WTC11 (cell line): ENCODE measurements at regions not wholly inside any gene's neighbourhood (a gene's known extent, or its start where the extent isn't known, plus 50 kb on each side); places are given as distances from the start of the nearest gene placed in this dataset.

ENCODE experiments used
- NFE2L1 ChIP-seq: sonication (generic); formaldehyde crosslinking; IDR thresholded peaks from 2 replicates; pipeline ENCODE4 v1.8.1; 2023; ENCODE audit warnings: missing genetic modification reagents
- ZNF423 ChIP-seq: fragments of 250-450 bp; sonication (Bioruptor Pico); IDR thresholded peaks from 2 replicates; pipeline ENCODE4 v2.1.2; 2022; ENCODE audit warnings: mild to moderate bottlenecking, moderate library complexity

GRCh38 chr6:154917941-154918340, 77.2 kb upstream of the TIAM2 start:
- no peak for TF ChIP-seq NFE2L1 (CRISPR knock-in tag)
- TF ChIP-seq ZNF423 (CRISPR knock-in tag) = no peak
